Fibroblast of lung (primary cell): ENCODE measurements at regions not wholly inside any gene's neighbourhood (a gene's known extent, or its start where the extent isn't known, plus 50 kb on each side); places are given as distances from the start of the nearest gene placed in this dataset.

ENCODE experiments used
- CTCF ChIP-seq, 2 donors: IDR thresholded peaks in 1 of 2; conservative IDR thresholded peaks in 1 of 2; 1 replicate in 1 of 2; 2 replicates in 1 of 2; pipeline ENCODE4 v1.5.1; 2011 to 2012; ENCODE audit warnings: low read length in 2 of 2, control low read depth in 1 of 2, inconsistent platforms in 1 of 2, low read depth in 1 of 2, mild to moderate bottlenecking in 1 of 2
- EZH2 ChIP-seq: IDR thresholded peaks from 2 replicates; pipeline ENCODE4 v1.5.1; 2012; ENCODE audit warnings: low read length, control low read depth, mild to moderate bottlenecking; ENCODE audit errors: missing control alignments

- TF ChIP-seq EZH2 (no peak), CTCF (conservative IDR thresholded peaks at IDR 0.05 in 1 of 2, IDR thresholded peaks at IDR 0.05 in 1 of 2; ENCODE audit: low read depth in 1 of 2, low read length in 2 of 2) (no peak)
Measured at GRCh38 chr6:163986313-163986712, 571.8 kb downstream of the QKI start.
